ENCODE measurements at regions not wholly inside any gene's neighbourhood (a gene's known extent, or its start where the extent isn't known, plus 50 kb on each side); places are given as distances from the start of the nearest gene placed in this dataset.
"Not testable (repeated sequence)": the region's sequence is repeated elsewhere in the genome, so short reads cannot be mapped to it uniquely, and the experiment has no call there.

- no peak overlapping the region for H3K4me3 Mint-ChIP-seq (ENCODE audit: unreplicated experiment)
- TF ChIP-seq CTCF (IDR thresholded peaks at IDR 0.05), result no peak
- H3K4me1 Mint-ChIP-seq (ENCODE audit: low read depth), result no peaks in the 10 kb centered on the region
- H3K9me3 Mint-ChIP-seq (ENCODE audit: low read depth), result peaks cover 53% of the 10 kb centered on the region
- H3K36me3 Mint-ChIP-seq (ENCODE audit: low read depth), result peaks cover 22% of the 10 kb centered on the region
- no peak overlapping the region for H3K27ac Mint-ChIP-seq (ENCODE audit: unreplicated experiment)
- no peak for DNase-seq (ENCODE audit: low spot score)
- no peaks in the 10 kb centered on the region for H3K27me3 Mint-ChIP-seq (ENCODE audit: low read depth)
Observed at GRCh38 chr10:62699148-62699547, 105.4 kb upstream of the ADO start.

- Mint-ChIP-seq H3K36me3 (ENCODE audit: low read depth) (peaks cover 15% of the 10 kb centered on the region), H3K9me3 (ENCODE audit: low read depth) (peaks cover 42% of the 10 kb centered on the region)
- H3K27ac Mint-ChIP-seq (ENCODE audit: unreplicated experiment); H3K27me3 Mint-ChIP-seq (ENCODE audit: low read depth); H3K4me1 Mint-ChIP-seq (ENCODE audit: low read depth); DNase-seq (ENCODE audit: low spot score); H3K4me3 Mint-ChIP-seq (ENCODE audit: unreplicated experiment): not testable (repeated sequence)
Observed at GRCh38 chr10:62704121-62704520, 100.4 kb upstream of the ADO start.

GRCh38 chr10:62705789-62706188 is 98.7 kb upstream of the ADO start:
- Mint-ChIP-seq H3K36me3 (ENCODE audit: low read depth) (peaks cover 8% of the 10 kb centered on the region), H3K4me3 (ENCODE audit: unreplicated experiment) (no peak overlapping the region), H3K27me3 (ENCODE audit: low read depth) (no peaks in the 10 kb centered on the region), H3K27ac (ENCODE audit: unreplicated experiment) (no peak overlapping the region), H3K4me1 (ENCODE audit: low read depth) (peaks cover 6% of the 10 kb centered on the region), H3K9me3 (ENCODE audit: low read depth) (peaks cover 28% of the 10 kb centered on the region)
- DNase-seq (ENCODE audit: low spot score), result no peak
- TF ChIP-seq CTCF (IDR thresholded peaks at IDR 0.05), result no peak

GRCh38 chr10:62707810-62708209 is 96.7 kb upstream of the ADO start:
- Mint-ChIP-seq H3K36me3 (ENCODE audit: low read depth) (peaks cover 2% of the 10 kb centered on the region), H3K27me3 (ENCODE audit: low read depth) (no peaks in the 10 kb centered on the region), H3K4me1 (ENCODE audit: low read depth) (peaks cover 6% of the 10 kb centered on the region), H3K27ac (ENCODE audit: unreplicated experiment) (no peak overlapping the region), H3K4me3 (ENCODE audit: unreplicated experiment) (no peak overlapping the region), H3K9me3 (ENCODE audit: low read depth) (peaks cover 11% of the 10 kb centered on the region)
- DNase-seq (ENCODE audit: low spot score), result no peak
- no peak for TF ChIP-seq CTCF (IDR thresholded peaks at IDR 0.05)

- no peak for TF ChIP-seq CTCF (IDR thresholded peaks at IDR 0.05)
- peaks cover 6% of the 10 kb centered on the region for H3K4me1 Mint-ChIP-seq (ENCODE audit: low read depth)
- no peak overlapping the region for H3K4me3 Mint-ChIP-seq (ENCODE audit: unreplicated experiment)
- no peaks in the 10 kb centered on the region for H3K27me3 Mint-ChIP-seq (ENCODE audit: low read depth)
- H3K9me3 Mint-ChIP-seq (ENCODE audit: low read depth), result peaks cover 6% of the 10 kb centered on the region
- H3K36me3 Mint-ChIP-seq (ENCODE audit: low read depth), result no peaks in the 10 kb centered on the region
- no peak for DNase-seq (ENCODE audit: low spot score)
- H3K27ac Mint-ChIP-seq (ENCODE audit: unreplicated experiment), result peak overlapping the region; percentile 0
Observed at GRCh38 chr10:62708569-62708968, 96.0 kb upstream of the ADO start.

GRCh38 chr10:62709200-62709599 is 95.3 kb upstream of the ADO start:
- Mint-ChIP-seq H3K27ac (ENCODE audit: unreplicated experiment) (no peak overlapping the region), H3K36me3 (ENCODE audit: low read depth) (no peaks in the 10 kb centered on the region), H3K4me3 (ENCODE audit: unreplicated experiment) (no peak overlapping the region), H3K9me3 (ENCODE audit: low read depth) (peaks cover 2% of the 10 kb centered on the region), H3K27me3 (ENCODE audit: low read depth) (no peaks in the 10 kb centered on the region), H3K4me1 (ENCODE audit: low read depth) (peaks cover 6% of the 10 kb centered on the region)
- no peak for TF ChIP-seq CTCF (IDR thresholded peaks at IDR 0.05)
- DNase-seq (ENCODE audit: low spot score), result no peak
